OCI-LY7 (cell line): ENCODE measurements at regions not wholly inside any gene's neighbourhood (a gene's known extent, or its start where the extent isn't known, plus 50 kb on each side); places are given as distances from the start of the nearest gene placed in this dataset.

Experiments used
- CTCF ChIP-seq: fragments of 200-600 bp; sonication (generic); conservative IDR thresholded peaks from 2 replicates; pipeline ENCODE4 v1.5.1; 2014; ENCODE audit warnings: mild to moderate bottlenecking, antibody characterized with exemption, low read length, moderate library complexity, mixed read lengths
- EZH2phosphoT487 ChIP-seq: fragments of 200-600 bp; sonication (generic); IDR thresholded peaks from 2 replicates; pipeline ENCODE4 v1.6.1; 2018; ENCODE audit warnings: low read depth, borderline replicate concordance, mild to moderate bottlenecking, mixed run types, antibody characterized with exemption, low read length, moderate library complexity, mixed read lengths

DNA sequence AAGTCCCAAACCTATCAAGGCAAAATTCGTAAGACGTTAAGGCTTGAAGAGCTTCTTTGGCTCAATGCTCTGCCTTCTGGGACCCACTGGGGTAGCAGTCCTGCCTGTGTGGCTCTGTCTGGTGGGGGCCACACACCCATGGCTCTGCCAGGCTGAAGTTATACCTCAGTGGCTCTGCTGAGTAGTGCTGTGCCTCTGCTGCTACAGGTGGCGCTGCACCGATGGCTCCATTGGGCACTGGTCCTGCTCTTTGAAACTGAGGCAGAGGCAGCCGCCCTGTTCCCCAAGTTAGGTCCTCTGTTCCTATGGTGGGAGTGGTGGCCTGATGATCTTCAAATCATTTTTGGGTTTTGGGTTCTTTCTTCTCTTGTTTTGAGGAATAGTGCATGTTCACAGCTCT is 68.0 kb upstream of the AP4E1 start:
- TF ChIP-seq CTCF (no peak), EZH2phosphoT487 (no peak)
